Progenitor cell of endocrine pancreas (in vitro differentiated cells): ENCODE measurements at regions not wholly inside any gene's neighbourhood (a gene's known extent, or its start where the extent isn't known, plus 50 kb on each side); places are given as distances from the start of the nearest gene placed in this dataset.

ENCODE experiments used
- DNase-seq: peaks from one replicate; pipeline ENCODE4 v3.0.0; 2021; ENCODE audit warnings: low spot score; ENCODE audit not compliant: unreplicated experiment
- H3K27ac Mint-ChIP-seq: 2 replicates; pipeline ENCODE4 v1.8.0; 2021; ENCODE audit warnings: mild to moderate bottlenecking, moderate library complexity, mixed read lengths
- H3K27me3 Mint-ChIP-seq: 2 replicates; pipeline ENCODE4 v1.8.0; 2021; ENCODE audit warnings: mixed read lengths
- H3K36me3 Mint-ChIP-seq: 2 replicates; pipeline ENCODE4 v1.8.0; 2022; ENCODE audit warnings: mixed read lengths; ENCODE audit not compliant: insufficient read depth
- H3K4me1 Mint-ChIP-seq: 2 replicates; pipeline ENCODE4 v1.8.0; 2021; ENCODE audit warnings: low read depth, mixed read lengths
- H3K4me3 Mint-ChIP-seq: 2 replicates; pipeline ENCODE4 v1.8.0; 2021; ENCODE audit warnings: low read depth, mild to moderate bottlenecking, moderate library complexity, mixed read lengths
- H3K9me3 Mint-ChIP-seq: 2 replicates; pipeline ENCODE4 v1.8.0; 2021; ENCODE audit warnings: low read depth, mixed read lengths
- CTCF ChIP-seq: fragments of 200-600 bp; sonication (generic); IDR thresholded peaks from one replicate; pipeline ENCODE4 v1.5.0; 2021; ENCODE audit warnings: antibody characterized with exemption, mild to moderate bottlenecking; ENCODE audit not compliant: unreplicated experiment

- no peak for TF ChIP-seq CTCF
- DNase-seq: no peak
- Mint-ChIP-seq H3K36me3 (no peaks in the 10 kb centered on the region), H3K27ac (peak overlapping the region; percentile 6), H3K4me1 (peaks cover 8% of the 10 kb centered on the region), H3K27me3 (peaks cover 11% of the 10 kb centered on the region), H3K9me3 (no peaks in the 10 kb centered on the region), H3K4me3 (no peak overlapping the region)
Measured at GRCh38 chr2:8392098-8392866, 289.6 kb upstream of the ID2 start.

- peaks cover 8% of the 10 kb centered on the region for H3K4me1 Mint-ChIP-seq
- no peaks in the 10 kb centered on the region for H3K9me3 Mint-ChIP-seq
- H3K36me3 Mint-ChIP-seq: no peaks in the 10 kb centered on the region
- peaks cover 15% of the 10 kb centered on the region for H3K27me3 Mint-ChIP-seq
- DNase-seq: no peak
- TF ChIP-seq CTCF: no peak
- no peak overlapping the region for H3K27ac Mint-ChIP-seq
- no peak overlapping the region for H3K4me3 Mint-ChIP-seq
Measured at GRCh38 chr2:8393506-8393905, 288.4 kb upstream of the ID2 start.

- H3K9me3 Mint-ChIP-seq: no peaks in the 10 kb centered on the region
- H3K27ac Mint-ChIP-seq: no peak overlapping the region
- H3K27me3 Mint-ChIP-seq: peaks cover 15% of the 10 kb centered on the region
- no peak for DNase-seq
- no peak for TF ChIP-seq CTCF
- H3K4me1 Mint-ChIP-seq: peaks cover 6% of the 10 kb centered on the region
- no peak overlapping the region for H3K4me3 Mint-ChIP-seq
- H3K36me3 Mint-ChIP-seq: no peaks in the 10 kb centered on the region
Measured at GRCh38 chr2:8394131-8394530, 287.7 kb upstream of the ID2 start.

- Mint-ChIP-seq H3K36me3 (no peaks in the 10 kb centered on the region), H3K27ac (no peak overlapping the region), H3K9me3 (no peaks in the 10 kb centered on the region), H3K4me3 (no peak overlapping the region), H3K4me1 (peaks cover 4% of the 10 kb centered on the region), H3K27me3 (peaks cover 15% of the 10 kb centered on the region)
- TF ChIP-seq CTCF: no peak
- DNase-seq: no peak
Measured at GRCh38 chr2:8394569-8395359, 287.1 kb upstream of the ID2 start.

GRCh38 chr2:8395718-8396117, 286.1 kb upstream of the ID2 start:
- Mint-ChIP-seq H3K9me3 (no peaks in the 10 kb centered on the region), H3K27me3 (peaks cover 15% of the 10 kb centered on the region), H3K4me3 (no peak overlapping the region), H3K36me3 (no peaks in the 10 kb centered on the region), H3K27ac (no peak overlapping the region), H3K4me1 (peaks cover 4% of the 10 kb centered on the region)
- TF ChIP-seq CTCF: no peak
- no peak for DNase-seq
